ENCODE measurements at regions not wholly inside any gene's neighbourhood (a gene's known extent, or its start where the extent isn't known, plus 50 kb on each side); places are given as distances from the start of the nearest gene placed in this dataset.

GRCh38 chr4:72679666-72680065, 110.6 kb upstream of the ADAMTS3 start:
- intact Hi-C loops (cut with DNase I): no loop called here
- Histone ChIP-seq H3K27me3 (no peaks in the 10 kb centered on the region), H3K27ac (replicated peaks in 1 of 4) (no peak overlapping the region), H3K9me3 (peaks cover 0 to 4% (median 0%) of the 10 kb centered on the region in 4 donors), H3K4me3 (no peak overlapping the region), H3K4me1 (no peaks in the 10 kb centered on the region), H3K36me3 (no peaks in the 10 kb centered on the region)
- TF ChIP-seq POLR2A (IDR thresholded peaks at IDR 0.05; ENCODE audit: low read depth): no peak
- TF ChIP-seq EP300 (IDR thresholded peaks at IDR 0.05): no peak
- TF ChIP-seq, protein P1, sequence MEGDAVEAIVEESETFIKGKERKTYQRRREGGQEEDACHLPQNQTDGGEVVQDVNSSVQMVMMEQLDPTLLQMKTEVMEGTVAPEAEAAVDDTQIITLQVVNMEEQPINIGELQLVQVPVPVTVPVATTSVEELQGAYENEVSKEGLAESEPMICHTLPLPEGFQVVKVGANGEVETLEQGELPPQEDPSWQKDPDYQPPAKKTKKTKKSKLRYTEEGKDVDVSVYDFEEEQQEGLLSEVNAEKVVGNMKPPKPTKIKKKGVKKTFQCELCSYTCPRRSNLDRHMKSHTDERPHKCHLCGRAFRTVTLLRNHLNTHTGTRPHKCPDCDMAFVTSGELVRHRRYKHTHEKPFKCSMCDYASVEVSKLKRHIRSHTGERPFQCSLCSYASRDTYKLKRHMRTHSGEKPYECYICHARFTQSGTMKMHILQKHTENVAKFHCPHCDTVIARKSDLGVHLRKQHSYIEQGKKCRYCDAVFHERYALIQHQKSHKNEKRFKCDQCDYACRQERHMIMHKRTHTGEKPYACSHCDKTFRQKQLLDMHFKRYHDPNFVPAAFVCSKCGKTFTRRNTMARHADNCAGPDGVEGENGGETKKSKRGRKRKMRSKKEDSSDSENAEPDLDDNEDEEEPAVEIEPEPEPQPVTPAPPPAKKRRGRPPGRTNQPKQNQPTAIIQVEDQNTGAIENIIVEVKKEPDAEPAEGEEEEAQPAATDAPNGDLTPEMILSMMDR (IDR thresholded peaks at IDR 0.05): no peak
- no peak for TF ChIP-seq POLR2AphosphoS5 (IDR thresholded peaks at IDR 0.05)
- WGBS: no CpG with 5 or more reads among the region's 2 CpGs
- no peak for DNase-seq (ENCODE audit: extremely low spot score)

DNA sequence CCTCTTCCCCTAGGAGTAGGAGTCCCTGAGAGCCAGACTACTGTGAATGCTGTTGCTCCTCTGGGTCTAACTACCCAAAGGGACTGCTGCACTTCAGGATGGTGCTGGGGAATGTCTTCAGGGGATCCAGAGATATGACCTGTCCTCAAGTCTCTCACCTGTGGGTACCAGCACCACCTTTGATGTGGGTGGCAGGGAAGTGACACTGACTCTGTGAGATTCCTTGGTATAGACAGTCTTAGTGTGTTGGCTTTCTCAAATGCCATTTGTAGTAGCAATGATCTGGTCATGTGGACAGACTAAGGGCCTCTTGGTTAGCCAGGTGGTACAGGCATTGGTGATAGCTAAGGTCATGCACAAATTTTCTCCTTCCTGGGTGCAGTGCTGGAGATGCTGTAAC, 108.9 kb upstream of the ADAMTS3 start:
- no peak overlapping the region for H3K4me3 ChIP-seq
- TF ChIP-seq EP300 (IDR thresholded peaks at IDR 0.05) (no peak), POLR2A (IDR thresholded peaks at IDR 0.05; ENCODE audit: low read depth) (no peak), POLR2AphosphoS5 (IDR thresholded peaks at IDR 0.05) (no peak)
- TF ChIP-seq, protein P1 (IDR thresholded peaks at IDR 0.05): no peak
- no peaks in the 10 kb centered on the region for H3K36me3 ChIP-seq
- no peaks in the 10 kb centered on the region for H3K27me3 ChIP-seq
- no peak for DNase-seq (ENCODE audit: extremely low spot score)
- no peak overlapping the region for H3K27ac ChIP-seq (replicated peaks in 1 of 4)
- no peaks in the 10 kb centered on the region for H3K9me3 ChIP-seq
- intact Hi-C loops (cut with DNase I): no loop called here
- H3K4me1 ChIP-seq: no peaks in the 10 kb centered on the region

DNA sequence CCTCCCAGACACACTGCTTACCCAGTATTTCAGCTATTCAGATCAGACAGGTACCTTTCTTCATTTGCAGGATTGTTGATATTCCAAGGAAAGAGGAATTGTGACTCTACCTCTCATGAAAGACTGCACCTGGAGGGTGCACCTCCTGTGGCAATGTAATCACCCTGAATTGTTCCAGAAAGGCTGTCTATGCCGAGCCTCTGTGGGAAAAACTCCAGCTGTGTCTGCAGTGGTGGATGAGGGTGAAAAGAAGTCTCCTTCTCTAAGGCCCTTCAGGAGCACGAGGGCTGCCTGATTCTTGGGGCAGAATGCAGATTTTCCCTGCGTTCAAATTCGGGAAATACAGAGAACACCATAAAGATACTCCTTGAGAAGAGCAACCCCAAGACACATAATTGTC, 108.2 kb upstream of the ADAMTS3 start:
- Histone ChIP-seq H3K36me3 (no peaks in the 10 kb centered on the region), H3K4me1 (no peaks in the 10 kb centered on the region), H3K27ac (replicated peaks in 1 of 4) (no peak overlapping the region), H3K9me3 (no peaks in the 10 kb centered on the region), H3K4me3 (no peak overlapping the region), H3K27me3 (no peaks in the 10 kb centered on the region)
- DNase-seq (ENCODE audit: extremely low spot score): no peak
- TF ChIP-seq EP300 (IDR thresholded peaks at IDR 0.05) (no peak), POLR2A (IDR thresholded peaks at IDR 0.05; ENCODE audit: low read depth) (no peak), POLR2AphosphoS5 (IDR thresholded peaks at IDR 0.05) (no peak)
- TF ChIP-seq, protein P1 (IDR thresholded peaks at IDR 0.05): no peak
- 60% methylated on average over 4 of the region's 4 CpGs for WGBS
- intact Hi-C loops (cut with DNase I): no loop called here

DNA sequence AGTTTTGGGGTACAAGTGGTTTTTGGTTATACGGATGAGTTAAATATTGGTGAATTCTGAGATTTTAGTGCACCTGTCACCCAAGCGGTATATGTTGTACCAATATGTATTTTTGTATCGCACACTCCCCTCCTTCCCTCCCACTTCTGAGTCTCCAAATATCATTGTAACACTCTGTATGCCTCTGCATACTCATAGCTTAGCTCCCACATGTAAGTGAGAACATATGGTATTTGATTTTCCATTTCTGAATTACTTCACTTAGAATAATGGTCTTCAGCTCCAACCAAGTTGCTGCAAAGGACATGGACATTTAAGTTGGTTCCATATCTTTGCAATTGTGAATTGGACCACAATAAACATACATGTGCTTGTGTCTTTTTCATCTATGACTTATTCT, 103.0 kb upstream of the ADAMTS3 start:
- no peak overlapping the region for H3K4me3 ChIP-seq
- H3K36me3 ChIP-seq: no peaks in the 10 kb centered on the region
- intact Hi-C loops (cut with DNase I): no loop called here
- H3K9me3 ChIP-seq: no peaks in the 10 kb centered on the region
- TF ChIP-seq POLR2AphosphoS5 (IDR thresholded peaks at IDR 0.05) (no peak), POLR2A (IDR thresholded peaks at IDR 0.05; ENCODE audit: low read depth) (no peak), EP300 (IDR thresholded peaks at IDR 0.05) (no peak)
- TF ChIP-seq, protein P1 (IDR thresholded peaks at IDR 0.05): no peak
- H3K27me3 ChIP-seq: no peaks in the 10 kb centered on the region
- whole genome bisulfite sequencing: 99% methylated on average over 3 of the region's 3 CpGs
- H3K4me1 ChIP-seq: no peaks in the 10 kb centered on the region
- no peak overlapping the region for H3K27ac ChIP-seq (replicated peaks in 1 of 4)
- DNase-seq (ENCODE audit: extremely low spot score): no peak

GRCh38 chr4:72670521-72670920, 101.5 kb upstream of the ADAMTS3 start:
- intact Hi-C loops (cut with DNase I): no loop called here
- TF ChIP-seq, protein P1 (IDR thresholded peaks at IDR 0.05): no peak
- TF ChIP-seq POLR2A (IDR thresholded peaks at IDR 0.05; ENCODE audit: low read depth) (no peak), EP300 (IDR thresholded peaks at IDR 0.05) (no peak), POLR2AphosphoS5 (IDR thresholded peaks at IDR 0.05) (no peak)

More at GRCh38 chr4:72670521-72670920, 101.5 kb upstream of the ADAMTS3 start:
- no peak overlapping the region for H3K4me3 ChIP-seq
- H3K4me1 ChIP-seq: no peaks in the 10 kb centered on the region
- DNase-seq (ENCODE audit: extremely low spot score): no peak
- H3K27me3 ChIP-seq: no peaks in the 10 kb centered on the region
- H3K27ac ChIP-seq (replicated peaks in 1 of 4): no peak overlapping the region
- no peaks in the 10 kb centered on the region for H3K36me3 ChIP-seq
- no peaks in the 10 kb centered on the region for H3K9me3 ChIP-seq
- 80% methylated on average over 4 of the region's 4 CpGs for WGBS

Data from esophagus muscularis mucosa (tissue), 4 donors.